GM12872 (cell line): ENCODE measurements at regions not wholly inside any gene's neighbourhood (a gene's known extent, or its start where the extent isn't known, plus 50 kb on each side); places are given as distances from the start of the nearest gene placed in this dataset.

Source experiments
- TF ChIP-seq, protein P1 (sequence below): IDR thresholded peaks from 3 replicates; pipeline ENCODE4 v1.5.1; 2011; ENCODE audit warnings: low read depth, mild to moderate bottlenecking, low read length, moderate library complexity; ENCODE audit not compliant: insufficient read depth

DNA sequence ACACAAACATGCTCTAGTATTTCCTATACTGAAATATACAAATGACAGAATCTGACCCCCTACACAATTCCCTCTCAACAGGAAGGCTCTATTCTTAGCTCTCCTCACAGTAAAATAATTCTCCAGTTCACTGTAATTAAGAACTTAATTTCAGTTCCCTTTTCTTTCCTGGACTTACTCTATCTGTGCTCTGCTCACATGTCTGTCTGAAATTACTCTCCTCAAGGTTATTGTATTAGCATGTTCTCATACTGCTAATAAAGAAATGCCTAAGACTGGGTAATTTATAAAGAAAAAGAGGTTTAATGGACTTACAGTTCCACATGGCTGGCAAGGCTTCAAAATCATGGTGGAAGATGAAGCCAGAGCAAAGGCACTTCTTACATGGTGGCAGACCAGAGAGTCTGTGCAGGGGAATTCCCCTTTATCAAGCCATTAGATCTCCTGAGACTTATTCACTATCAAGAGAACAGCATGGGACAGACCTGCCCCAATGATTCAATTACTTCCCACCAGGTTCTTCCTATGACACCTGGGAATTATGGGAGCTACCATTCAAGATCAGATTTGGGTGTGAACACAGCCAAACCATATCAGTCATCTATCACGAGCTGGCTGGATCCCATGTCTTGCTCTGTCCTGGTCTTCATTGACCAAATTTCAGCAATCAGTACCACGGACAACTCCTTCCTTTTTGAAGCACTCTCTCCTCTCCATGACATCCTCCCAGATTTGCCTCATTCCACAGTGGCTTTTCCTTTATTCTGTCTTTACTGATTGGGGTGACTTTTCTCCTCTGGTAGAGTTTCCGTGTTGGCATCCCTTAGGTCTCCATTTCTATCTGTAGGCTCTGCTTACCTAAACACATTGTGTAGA, 110.9 kb downstream of the GALR1 start:
- TF ChIP-seq, protein P1, sequence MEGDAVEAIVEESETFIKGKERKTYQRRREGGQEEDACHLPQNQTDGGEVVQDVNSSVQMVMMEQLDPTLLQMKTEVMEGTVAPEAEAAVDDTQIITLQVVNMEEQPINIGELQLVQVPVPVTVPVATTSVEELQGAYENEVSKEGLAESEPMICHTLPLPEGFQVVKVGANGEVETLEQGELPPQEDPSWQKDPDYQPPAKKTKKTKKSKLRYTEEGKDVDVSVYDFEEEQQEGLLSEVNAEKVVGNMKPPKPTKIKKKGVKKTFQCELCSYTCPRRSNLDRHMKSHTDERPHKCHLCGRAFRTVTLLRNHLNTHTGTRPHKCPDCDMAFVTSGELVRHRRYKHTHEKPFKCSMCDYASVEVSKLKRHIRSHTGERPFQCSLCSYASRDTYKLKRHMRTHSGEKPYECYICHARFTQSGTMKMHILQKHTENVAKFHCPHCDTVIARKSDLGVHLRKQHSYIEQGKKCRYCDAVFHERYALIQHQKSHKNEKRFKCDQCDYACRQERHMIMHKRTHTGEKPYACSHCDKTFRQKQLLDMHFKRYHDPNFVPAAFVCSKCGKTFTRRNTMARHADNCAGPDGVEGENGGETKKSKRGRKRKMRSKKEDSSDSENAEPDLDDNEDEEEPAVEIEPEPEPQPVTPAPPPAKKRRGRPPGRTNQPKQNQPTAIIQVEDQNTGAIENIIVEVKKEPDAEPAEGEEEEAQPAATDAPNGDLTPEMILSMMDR: no peak

DNA sequence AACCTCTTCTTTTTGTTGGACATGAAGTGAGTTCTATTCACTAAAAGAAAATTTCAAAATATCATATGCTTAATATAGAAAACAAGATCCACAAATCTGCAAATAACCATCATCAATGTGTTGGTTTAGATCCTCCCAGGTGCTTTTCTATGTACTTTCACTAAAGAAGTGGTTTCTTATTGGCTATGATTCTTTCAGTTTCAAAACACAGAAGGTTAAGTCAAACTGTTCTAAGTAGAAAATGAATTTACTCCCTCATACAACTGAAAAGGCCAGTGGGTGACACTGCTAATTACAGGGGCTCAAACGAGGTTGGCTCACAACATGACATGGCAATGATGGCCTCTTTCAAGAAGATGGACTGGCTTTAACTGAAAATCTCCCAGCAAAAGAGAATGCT, 111.7 kb downstream of the GALR1 start:
- TF ChIP-seq, protein P1: no peak

DNA sequence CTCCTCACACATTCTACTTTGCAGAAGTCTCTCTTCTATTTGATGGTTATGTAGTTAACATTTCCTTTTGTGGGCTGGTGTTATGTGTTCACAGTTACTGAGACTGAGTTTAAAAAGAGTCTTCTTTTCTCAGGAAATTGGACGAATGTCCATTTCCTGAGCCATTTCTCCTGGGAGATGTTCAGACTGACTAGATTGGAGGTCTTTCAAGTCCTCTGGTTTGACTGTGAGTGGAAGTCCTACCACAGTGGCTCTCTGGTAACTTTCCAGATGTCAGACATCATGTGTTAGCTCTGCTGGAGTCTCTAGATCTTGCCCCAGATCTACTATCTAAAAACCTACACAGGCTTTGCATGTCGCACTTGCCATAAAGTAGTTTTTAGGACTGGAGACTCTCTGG, 116.0 kb downstream of the GALR1 start:
- TF ChIP-seq, protein P1: no peak

DNA sequence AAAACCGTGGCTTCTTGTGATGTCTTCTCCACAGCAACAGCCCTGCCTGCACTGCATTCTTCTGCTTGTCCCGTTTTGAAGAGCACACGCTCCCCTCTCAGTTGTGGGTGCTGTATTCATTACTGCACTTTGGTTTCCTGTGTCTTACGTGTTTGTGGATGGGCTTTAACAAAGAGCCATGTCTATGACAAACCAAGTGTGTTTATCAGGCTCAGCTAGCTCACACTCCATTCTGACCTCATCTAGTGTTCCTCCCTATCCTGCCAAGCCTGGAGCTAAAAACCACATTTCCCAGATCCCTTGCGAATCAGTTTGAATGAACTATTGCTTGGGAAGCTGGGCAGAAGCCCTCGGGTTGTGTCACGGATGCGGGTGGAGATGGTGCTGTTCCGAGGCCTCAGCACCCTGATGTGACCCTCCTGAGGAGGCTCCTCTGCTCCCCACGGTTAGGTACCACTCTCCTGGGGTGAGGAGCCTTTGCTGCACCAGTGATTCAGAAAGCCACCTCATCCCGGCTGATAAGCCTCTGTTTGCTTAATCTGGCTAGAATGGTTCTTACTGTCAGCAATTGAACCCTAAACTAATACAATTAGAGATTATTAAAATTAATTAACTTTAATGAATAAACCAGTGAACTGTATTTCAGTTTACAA, 116.5 kb downstream of the GALR1 start:
- TF ChIP-seq, protein P1: no peak

DNA sequence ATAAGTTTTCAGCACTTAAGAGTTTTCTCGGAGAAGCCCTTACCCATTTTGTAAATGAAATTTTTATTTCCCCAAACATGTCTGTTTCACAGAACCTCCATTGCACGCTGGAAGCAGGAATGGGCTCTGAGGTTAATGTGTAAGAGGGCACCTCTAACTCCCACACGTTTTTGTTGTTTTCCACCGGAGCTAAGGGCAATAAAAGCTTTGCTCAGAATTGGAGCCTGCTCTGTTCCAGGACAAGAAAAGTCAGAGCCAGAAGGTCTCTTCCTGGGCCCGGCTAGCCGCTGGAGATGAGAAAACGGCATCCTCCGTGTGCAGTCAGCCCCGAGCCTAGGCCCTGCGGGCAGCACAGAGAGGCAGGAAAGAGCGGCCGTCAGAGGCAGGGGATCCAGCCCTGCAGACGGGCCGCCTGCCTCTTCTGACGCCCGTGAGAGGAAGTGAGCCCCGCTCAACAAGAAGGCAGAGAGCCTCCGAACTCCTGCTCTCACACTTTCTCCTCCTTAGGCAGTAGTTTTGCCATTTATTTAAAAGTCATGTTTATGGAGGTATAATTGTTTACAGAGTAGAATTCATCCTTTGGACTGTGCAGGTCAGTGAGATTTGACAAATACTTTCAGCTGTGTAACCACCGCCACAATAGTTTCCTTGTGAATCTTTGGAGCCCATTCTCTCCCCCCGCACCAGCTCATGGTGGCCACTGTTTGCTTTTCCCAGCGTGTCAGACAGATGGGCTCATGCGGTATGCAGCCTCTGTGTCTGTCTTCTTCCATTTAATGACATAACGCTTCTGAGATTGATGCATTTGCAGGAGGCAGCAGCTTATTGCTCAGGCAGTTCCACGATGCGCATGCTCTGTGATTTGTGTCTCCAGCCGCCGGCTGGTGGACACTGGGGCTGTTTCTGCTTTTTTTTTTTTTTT, 117.3 kb downstream of the GALR1 start:
- TF ChIP-seq, protein P1: no peak

DNA sequence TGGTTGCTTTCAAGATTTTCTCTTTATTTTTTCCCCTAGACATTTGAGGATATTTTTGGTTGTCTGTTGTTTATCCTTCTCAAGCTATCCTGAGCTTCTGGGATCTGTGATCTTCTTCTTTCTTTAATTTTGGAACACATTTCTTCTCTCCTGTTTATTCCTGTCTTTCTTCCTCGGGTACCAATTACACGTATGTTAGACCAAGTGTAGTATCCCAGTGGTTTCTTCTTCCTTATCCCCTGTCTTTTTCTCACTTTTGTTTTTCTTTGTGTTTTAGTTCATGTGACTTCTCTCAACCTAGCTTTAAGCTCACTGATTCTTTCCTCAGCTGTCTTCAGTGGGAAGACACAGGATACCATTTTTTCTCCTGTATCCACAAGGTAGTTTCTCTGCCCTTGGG, 120.0 kb downstream of the GALR1 start:
- TF ChIP-seq, protein P1: no peak
